Neuronal stem cell (in vitro differentiated cells): ENCODE measurements at regions not wholly inside any gene's neighbourhood (a gene's known extent, or its start where the extent isn't known, plus 50 kb on each side); places are given as distances from the start of the nearest gene placed in this dataset.

Source experiments
- DNase-seq: peaks from one replicate; pipeline ENCODE4 v3.0.0-alpha.2; 2013; ENCODE audit warnings: low spot score
- H2AFZ ChIP-seq: one replicate; pipeline ENCODE4 v1.6.1; 2013; ENCODE audit warnings: mild to moderate bottlenecking, low read length, inconsistent platforms
- H2AK5ac ChIP-seq: 2 replicates; pipeline ENCODE4 v1.6.1; 2013; ENCODE audit warnings: low read depth, mild to moderate bottlenecking, inconsistent platforms, low read length, moderate library complexity, mixed read lengths
- H2BK120ac ChIP-seq: 2 replicates; pipeline ENCODE4 v1.6.1; 2013; ENCODE audit warnings: low read depth, mild to moderate bottlenecking, inconsistent platforms, low read length, moderate library complexity, mixed read lengths
- H2BK12ac ChIP-seq: one replicate; pipeline ENCODE4 v1.6.1; 2013; ENCODE audit warnings: low read length, inconsistent platforms
- H2BK15ac ChIP-seq: 2 replicates; pipeline ENCODE4 v1.6.1; 2013; ENCODE audit warnings: mild to moderate bottlenecking, low read length, inconsistent platforms, mixed read lengths
- H2BK5ac ChIP-seq: one replicate; pipeline ENCODE4 v1.6.1; 2013; ENCODE audit warnings: inconsistent platforms, mild to moderate bottlenecking, low read length, moderate library complexity
- H3K14ac ChIP-seq: one replicate; pipeline ENCODE4 v1.6.1; 2013; ENCODE audit warnings: low read length, inconsistent platforms
- H3K18ac ChIP-seq: 2 replicates; pipeline ENCODE4 v1.6.1; 2013; ENCODE audit warnings: low read length, inconsistent platforms
- H3K23ac ChIP-seq: 2 replicates; pipeline ENCODE4 v1.6.1; 2013; ENCODE audit warnings: low read depth, mild to moderate bottlenecking, mixed read lengths, low read length, inconsistent platforms; ENCODE audit not compliant: poor library complexity
- H3K27ac ChIP-seq: replicated peaks from 3 replicates; pipeline ENCODE4 v1.5.1; 2013; ENCODE audit warnings: low read length, inconsistent platforms
- H3K27me3 ChIP-seq, 3 experiments: 2 replicates each; pipeline ENCODE4 v1.6.1; 2013; ENCODE audit warnings: low read length in 3 of 3, mild to moderate bottlenecking in 2 of 3, inconsistent platforms in 1 of 3, low read depth in 1 of 3, mixed read lengths in 1 of 3, moderate library complexity in 1 of 3; ENCODE audit not compliant: control insufficient read depth in 3 of 3, insufficient read depth in 3 of 3
- H3K36me3 ChIP-seq, 2 donors: replicated peaks in 1 of 2; 2 replicates each; pipeline ENCODE4 v1.6.1; 2013; ENCODE audit warnings: low read length in 2 of 2; ENCODE audit not compliant: control insufficient read depth in 2 of 2, insufficient read depth in 2 of 2
- H3K4ac ChIP-seq: 2 replicates; pipeline ENCODE4 v1.6.1; 2013; ENCODE audit warnings: inconsistent platforms, mild to moderate bottlenecking, low read length, moderate library complexity
- H3K4me1 ChIP-seq, 2 donors: 1 replicate in 1 of 2; 2 replicates in 1 of 2; pipeline ENCODE4 v1.6.1; 2013; ENCODE audit warnings: low read length in 2 of 2, low read depth in 1 of 2; ENCODE audit not compliant: control insufficient read depth in 2 of 2, insufficient read depth in 1 of 2
- H3K4me2 ChIP-seq: one replicate; pipeline ENCODE4 v1.6.1; 2013; ENCODE audit warnings: mild to moderate bottlenecking, low read length, inconsistent platforms; ENCODE audit not compliant: insufficient read depth, poor library complexity, severe bottlenecking
- H3K4me3 ChIP-seq, 2 donors: 2 replicates each; pipeline ENCODE4 v1.5.1; 2013; ENCODE audit warnings: low read length in 2 of 2, mild to moderate bottlenecking in 2 of 2, inconsistent platforms in 1 of 2, moderate library complexity in 1 of 2
- H3K79me1 ChIP-seq: one replicate; pipeline ENCODE4 v1.6.1; 2013; ENCODE audit warnings: low read depth, mild to moderate bottlenecking, inconsistent platforms, low read length, moderate library complexity
- H3K9ac ChIP-seq: one replicate; pipeline ENCODE4 v1.6.1; 2013; ENCODE audit warnings: mild to moderate bottlenecking, low read depth, low read length, inconsistent platforms; ENCODE audit not compliant: poor library complexity
- H3K9me3 ChIP-seq, 2 donors: replicated peaks in 1 of 2; 2 replicates each; pipeline versions ENCODE3 to v1.6.1; 2013; ENCODE audit warnings: low read length in 2 of 2, mild to moderate bottlenecking in 2 of 2, inconsistent platforms in 1 of 2, low read depth in 1 of 2, mixed read lengths in 1 of 2, moderate library complexity in 1 of 2; ENCODE audit not compliant: control insufficient read depth in 2 of 2, insufficient read depth in 1 of 2
- H4K8ac ChIP-seq: one replicate; pipeline ENCODE4 v1.6.1; 2013; ENCODE audit warnings: low read depth, mild to moderate bottlenecking, inconsistent platforms, low read length, moderate library complexity
- H4K91ac ChIP-seq: one replicate; pipeline ENCODE4 v1.6.1; 2013; ENCODE audit warnings: low read length, low read depth, mild to moderate bottlenecking, inconsistent platforms; ENCODE audit not compliant: poor library complexity
- WGBS, 2 donors: extraction: QIAGEN DNeasy Blood & Tissue Kit; methylation state at CpG; one replicate each; pipeline ENCODE4 v1.1.7; 2013; ENCODE audit warnings: missing lambda C conversion rate in 2 of 2, mixed read lengths in 1 of 2; ENCODE audit not compliant: insufficient read length in 2 of 2, insufficient replicate concordance in 1 of 2; ENCODE audit errors: extremely low coverage in 2 of 2; 5-methylcytosine and 5-hydroxymethylcytosine counted together

DNA sequence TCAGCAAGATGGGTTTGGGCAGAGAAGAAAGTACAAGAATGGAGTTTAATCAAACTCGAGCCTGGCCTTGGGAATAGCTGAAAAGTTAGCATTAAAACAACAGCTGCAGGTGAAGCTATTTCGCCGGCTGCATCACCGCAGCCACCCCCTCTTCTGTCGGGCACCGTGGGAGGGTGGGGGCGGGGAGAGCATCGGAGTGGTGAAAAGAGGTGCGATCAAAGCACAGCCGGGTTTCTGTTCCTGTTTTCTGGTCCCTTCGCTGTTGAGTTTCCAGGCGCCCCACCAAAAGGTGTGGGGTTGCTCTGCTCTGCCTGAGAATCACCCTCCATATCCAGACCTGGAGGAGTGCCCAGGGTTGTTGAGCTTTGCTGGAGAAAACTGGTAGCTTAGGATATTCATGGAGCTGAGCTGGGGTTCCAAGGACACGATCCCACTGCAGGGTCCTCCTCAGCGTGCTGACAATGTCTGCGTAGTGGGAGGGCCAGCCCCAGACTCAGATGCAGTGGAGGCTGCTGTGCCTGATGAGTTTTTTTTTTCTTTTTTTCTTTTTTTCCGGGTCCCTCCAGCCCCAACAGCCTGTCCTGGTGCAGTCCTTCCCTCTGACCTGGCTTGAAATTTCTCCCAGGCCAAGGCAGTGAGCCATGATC lies 127.5 kb upstream of the C1orf174 start:
- DNase-seq, result no peak
- no CpG with 5 or more reads among the region's 16 CpGs for WGBS, 2 donors
- H3K18ac ChIP-seq, result no peak overlapping the region
- H3K23ac ChIP-seq, result no peak overlapping the region
- no peak overlapping the region for H2BK12ac ChIP-seq
- H3K36me3 ChIP-seq, result no peaks in the 10 kb centered on the region
- H3K4me3 ChIP-seq, result no peak overlapping the region
- no peak overlapping the region for H3K4me2 ChIP-seq
- no peaks in the 10 kb centered on the region for H3K9me3 ChIP-seq
- no peak overlapping the region for H2BK120ac ChIP-seq
- no peak overlapping the region for H4K91ac ChIP-seq
- no peak overlapping the region for H3K9ac ChIP-seq
- H2AK5ac ChIP-seq, result no peak overlapping the region
- H3K27me3 ChIP-seq, result peaks cover 0 to 2% (median 0%) of the 10 kb centered on the region in 3 experiments
- no peak overlapping the region for H3K14ac ChIP-seq
- H3K4me1 ChIP-seq, result peaks cover 0 to 3% of the 10 kb centered on the region in 2 donors
- H4K8ac ChIP-seq, result no peak overlapping the region
- no peak overlapping the region for H3K4ac ChIP-seq
- no peak overlapping the region for H2BK15ac ChIP-seq
- H2AFZ ChIP-seq, result no peak overlapping the region
- H3K79me1 ChIP-seq, result no peaks in the 10 kb centered on the region
- H3K27ac ChIP-seq, result no peak overlapping the region
- no peak overlapping the region for H2BK5ac ChIP-seq

DNA sequence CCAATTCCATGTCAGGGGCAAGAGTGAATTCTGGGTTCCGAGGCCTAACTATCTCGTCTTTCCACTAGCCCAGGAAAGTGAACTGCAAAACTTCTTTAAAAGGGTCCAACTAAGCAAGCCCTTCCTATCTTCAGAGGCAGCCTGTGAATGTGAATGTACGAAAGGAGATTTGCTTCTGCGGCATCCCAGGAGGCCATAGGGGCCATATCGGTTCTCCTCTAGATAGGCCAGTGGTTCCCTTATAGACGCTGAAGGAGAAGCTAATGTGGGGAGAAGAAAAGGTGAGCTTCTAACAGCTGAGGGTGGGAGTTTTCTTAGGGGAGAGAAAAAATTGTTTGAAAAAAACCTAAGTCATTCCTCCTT lies 128.0 kb upstream of the C1orf174 start:
- no peak overlapping the region for H3K18ac ChIP-seq
- no CpG with 5 or more reads among the region's 6 CpGs for WGBS, 2 donors
- no peak for DNase-seq

GRCh38 chr1:4029376-4029775 lies 129.3 kb upstream of the C1orf174 start:
- Histone ChIP-seq H3K4me1 (peaks cover 0 to 3% of the 10 kb centered on the region in 2 donors), H3K4me2 (no peak overlapping the region), H2AFZ (no peak overlapping the region), H3K36me3 (no peaks in the 10 kb centered on the region), H4K91ac (no peak overlapping the region), H2BK120ac (no peak overlapping the region), H2BK12ac (no peak overlapping the region), H3K14ac (no peak overlapping the region), H3K23ac (no peak overlapping the region), H2BK15ac (no peak overlapping the region), H2BK5ac (no peak overlapping the region), H3K4ac (no peak overlapping the region), H4K8ac (no peak overlapping the region), H3K9ac (no peak overlapping the region), H2AK5ac (no peak overlapping the region), H3K4me3 (no peak overlapping the region), H3K79me1 (no peaks in the 10 kb centered on the region), H3K18ac (no peak overlapping the region), H3K9me3 (peaks cover 0 to 1% of the 10 kb centered on the region in 2 donors), H3K27me3 (peaks cover 0 to 2% (median 0%) of the 10 kb centered on the region in 3 experiments), H3K27ac (no peak overlapping the region)
- no peak for DNase-seq

More for the DNA sequence above, 128.0 kb upstream of the C1orf174 start:
- Histone ChIP-seq H2BK120ac (no peak overlapping the region), H2AFZ (no peak overlapping the region), H2BK5ac (no peak overlapping the region), H3K23ac (no peak overlapping the region), H3K4ac (no peak overlapping the region), H2BK12ac (no peak overlapping the region), H3K36me3 (no peaks in the 10 kb centered on the region), H3K27me3 (peaks cover 0 to 2% (median 0%) of the 10 kb centered on the region in 3 experiments), H3K4me2 (no peak overlapping the region), H4K8ac (no peak overlapping the region), H3K14ac (no peak overlapping the region), H2AK5ac (no peak overlapping the region), H3K9me3 (no peaks in the 10 kb centered on the region), H3K4me3 (no peak overlapping the region), H2BK15ac (no peak overlapping the region), H3K27ac (no peak overlapping the region), H3K79me1 (no peaks in the 10 kb centered on the region), H3K4me1 (peaks cover 0 to 3% of the 10 kb centered on the region in 2 donors), H4K91ac (no peak overlapping the region), H3K9ac (no peak overlapping the region)

DNA sequence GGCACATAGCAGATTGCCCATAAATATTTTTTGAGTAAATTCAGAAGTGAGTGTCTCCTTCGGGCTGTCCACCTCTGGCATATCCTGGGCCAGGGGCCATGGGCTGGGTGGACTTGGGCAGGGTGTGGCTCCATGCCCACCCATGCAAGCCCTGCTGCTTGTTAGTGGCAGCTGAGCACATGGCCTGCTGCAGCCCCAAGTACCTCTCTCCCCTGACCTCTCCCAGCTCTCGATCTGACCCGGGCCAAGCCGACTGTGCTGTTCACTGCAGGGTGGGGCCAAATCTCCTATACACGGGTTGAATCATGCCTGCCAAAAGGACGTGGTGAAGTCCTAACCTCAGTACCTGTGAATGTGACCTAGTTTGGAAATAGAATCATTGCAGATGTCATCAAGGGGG lies 132.5 kb upstream of the C1orf174 start:
- H2BK15ac ChIP-seq, result no peak overlapping the region
- H3K36me3 ChIP-seq, result no peaks in the 10 kb centered on the region
- H4K91ac ChIP-seq, result no peak overlapping the region
- H2BK5ac ChIP-seq, result no peak overlapping the region
- no peak overlapping the region for H2BK12ac ChIP-seq
- H3K79me1 ChIP-seq, result no peaks in the 10 kb centered on the region
- H3K9me3 ChIP-seq, result peaks cover 0 to 1% of the 10 kb centered on the region in 2 donors
- no peak overlapping the region for H3K4ac ChIP-seq
- H3K18ac ChIP-seq, result no peak overlapping the region
- H3K27ac ChIP-seq, result no peak overlapping the region
- H3K14ac ChIP-seq, result no peak overlapping the region
- no peak for DNase-seq
- no peak overlapping the region for H3K23ac ChIP-seq
- H4K8ac ChIP-seq, result no peak overlapping the region
- WGBS, 2 donors, result no CpG with 5 or more reads among the region's 6 CpGs
- no peak overlapping the region for H3K4me2 ChIP-seq
- H2AFZ ChIP-seq, result no peak overlapping the region
- H3K27me3 ChIP-seq, result peaks cover 0 to 2% (median 0%) of the 10 kb centered on the region in 3 experiments
- H2BK120ac ChIP-seq, result no peak overlapping the region
- no peak overlapping the region for H3K9ac ChIP-seq
- H3K4me3 ChIP-seq, result no peak overlapping the region
- no peak overlapping the region for H2AK5ac ChIP-seq
- H3K4me1 ChIP-seq, result peaks cover 0 to 2% of the 10 kb centered on the region in 2 donors
